ENCODE measurements at regions not wholly inside any gene's neighbourhood (a gene's known extent, or its start where the extent isn't known, plus 50 kb on each side); places are given as distances from the start of the nearest gene placed in this dataset.

DNA sequence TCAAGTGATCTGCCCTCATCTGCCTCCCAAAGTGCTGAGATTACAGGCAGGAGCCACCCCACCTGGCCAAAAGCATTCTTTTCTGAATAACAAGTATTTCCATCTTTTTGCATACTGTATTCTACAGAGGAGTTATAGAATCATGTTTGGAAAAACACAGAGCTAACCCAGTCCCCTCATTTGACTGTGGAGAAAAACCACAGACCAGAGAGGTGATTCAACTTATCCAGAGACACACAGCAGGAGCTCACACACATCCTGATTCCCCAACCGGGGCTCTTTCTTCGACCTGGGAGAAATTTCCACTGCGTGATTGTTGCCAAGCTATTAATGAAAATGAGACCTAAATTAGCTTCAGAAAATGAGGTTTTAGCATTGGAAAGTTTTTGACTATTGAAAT is 176.1 kb upstream of the TLE3 start:
- no peak for TF ChIP-seq CTCF (IDR thresholded peaks at IDR 0.05)
- TF ChIP-seq POLR2A (IDR thresholded peaks at IDR 0.05): no peak

Data from transverse colon (tissue), 3 donors.